Nephron (organoid): ENCODE measurements at regions not wholly inside any gene's neighbourhood (a gene's known extent, or its start where the extent isn't known, plus 50 kb on each side); places are given as distances from the start of the nearest gene placed in this dataset.

Experiments used
- H3K27ac Mint-ChIP-seq, 3 experiments: 2 replicates each; pipeline ENCODE4 v1.8.0; 2020; ENCODE audit warnings: mixed read lengths in 3 of 3, mild to moderate bottlenecking in 2 of 3, moderate library complexity in 1 of 3
- H3K27me3 Mint-ChIP-seq: 2 replicates; pipeline ENCODE4 v1.8.0; 2021; ENCODE audit warnings: low read depth, mild to moderate bottlenecking, moderate library complexity, mixed read lengths
- H3K36me3 Mint-ChIP-seq: 2 replicates; pipeline ENCODE4 v1.8.0; 2020; ENCODE audit warnings: low read depth, mixed read lengths
- H3K4me1 Mint-ChIP-seq: 2 replicates; pipeline ENCODE4 v1.8.0; 2020; ENCODE audit warnings: mixed read lengths
- H3K4me3 Mint-ChIP-seq, 3 experiments: 2 replicates each; pipeline ENCODE4 v1.8.0; 2020; ENCODE audit warnings: mild to moderate bottlenecking in 3 of 3, mixed read lengths in 3 of 3, moderate library complexity in 2 of 3
- H3K9me3 Mint-ChIP-seq: 2 replicates; pipeline ENCODE4 v1.8.0; 2020; ENCODE audit warnings: mixed read lengths
- CTCF ChIP-seq, 3 experiments: fragments of 200-600 bp; sonication (generic); IDR thresholded peaks; one replicate each; pipeline ENCODE4 v1.5.0; 2021; ENCODE audit warnings: antibody characterized with exemption in 3 of 3; ENCODE audit not compliant: unreplicated experiment in 3 of 3

- no peaks in the 10 kb centered on the region for H3K4me1 Mint-ChIP-seq
- no peaks in the 10 kb centered on the region for H3K9me3 Mint-ChIP-seq
- no peak overlapping the region for H3K27ac Mint-ChIP-seq
- H3K36me3 Mint-ChIP-seq, result no peaks in the 10 kb centered on the region
- no peak for TF ChIP-seq CTCF (IDR thresholded peaks at IDR 0.05; ENCODE audit: unreplicated experiment in 3 of 3)
- H3K4me3 Mint-ChIP-seq, result no peak overlapping the region
- no peaks in the 10 kb centered on the region for H3K27me3 Mint-ChIP-seq
Observed at GRCh38 chr6:56343295-56343694, 95.9 kb upstream of the COL21A1 start.

- Mint-ChIP-seq H3K27me3 (no peaks in the 10 kb centered on the region), H3K27ac (no peak overlapping the region), H3K4me1 (no peaks in the 10 kb centered on the region), H3K9me3 (no peaks in the 10 kb centered on the region), H3K4me3 (no peak overlapping the region), H3K36me3 (no peaks in the 10 kb centered on the region)
- no peak for TF ChIP-seq CTCF (IDR thresholded peaks at IDR 0.05; ENCODE audit: unreplicated experiment in 3 of 3)
Observed at GRCh38 chr6:56339524-56339923, 92.1 kb upstream of the COL21A1 start.

DNA sequence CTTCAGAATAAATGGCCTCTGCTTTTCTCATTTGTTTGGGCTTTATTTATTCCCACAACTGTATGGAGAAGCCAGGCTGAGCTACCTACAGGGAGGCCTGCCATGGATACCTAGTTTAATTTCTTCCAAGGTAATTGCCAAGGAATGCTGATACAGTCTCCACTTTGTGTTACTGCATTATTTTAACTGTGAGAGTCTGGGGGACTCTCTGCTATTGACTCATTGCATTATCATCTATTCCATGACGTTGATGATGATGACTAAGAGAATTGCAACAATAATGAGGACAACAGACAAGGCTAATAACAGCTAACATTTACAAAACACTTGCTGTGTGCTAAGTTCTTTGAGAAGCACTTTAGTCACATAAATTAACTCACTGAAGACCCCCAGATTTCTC is 88.3 kb upstream of the COL21A1 start:
- Mint-ChIP-seq H3K27me3 (no peaks in the 10 kb centered on the region), H3K36me3 (no peaks in the 10 kb centered on the region), H3K4me1 (no peaks in the 10 kb centered on the region), H3K4me3 (no peak overlapping the region), H3K9me3 (no peaks in the 10 kb centered on the region), H3K27ac (no peak overlapping the region)
- no peak for TF ChIP-seq CTCF (IDR thresholded peaks at IDR 0.05; ENCODE audit: unreplicated experiment in 3 of 3)

DNA sequence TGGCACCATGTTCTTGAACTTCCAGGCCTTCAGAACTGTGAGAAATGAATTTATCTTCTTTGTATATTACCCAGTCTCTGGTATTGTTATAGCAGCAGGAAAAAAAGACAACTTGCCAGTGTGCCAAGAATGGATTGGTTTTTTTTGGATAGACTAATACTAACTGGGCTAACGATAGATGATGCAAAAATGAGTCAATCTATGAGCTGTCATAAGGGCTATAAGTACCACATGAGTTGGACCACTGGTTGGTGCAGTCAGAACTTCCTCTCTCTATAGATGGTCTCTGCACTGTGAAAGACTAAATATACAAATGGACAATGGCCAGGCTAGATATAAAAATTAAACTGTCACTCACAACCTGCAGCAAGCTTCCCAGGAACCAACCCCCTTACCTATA is 87.6 kb upstream of the COL21A1 start:
- no peak overlapping the region for H3K27ac Mint-ChIP-seq
- no peak overlapping the region for H3K4me3 Mint-ChIP-seq
- H3K36me3 Mint-ChIP-seq, result no peaks in the 10 kb centered on the region
- H3K27me3 Mint-ChIP-seq, result no peaks in the 10 kb centered on the region
- H3K4me1 Mint-ChIP-seq, result no peaks in the 10 kb centered on the region
- H3K9me3 Mint-ChIP-seq, result no peaks in the 10 kb centered on the region
- TF ChIP-seq CTCF (IDR thresholded peaks at IDR 0.05; ENCODE audit: unreplicated experiment in 3 of 3), result no peak

DNA sequence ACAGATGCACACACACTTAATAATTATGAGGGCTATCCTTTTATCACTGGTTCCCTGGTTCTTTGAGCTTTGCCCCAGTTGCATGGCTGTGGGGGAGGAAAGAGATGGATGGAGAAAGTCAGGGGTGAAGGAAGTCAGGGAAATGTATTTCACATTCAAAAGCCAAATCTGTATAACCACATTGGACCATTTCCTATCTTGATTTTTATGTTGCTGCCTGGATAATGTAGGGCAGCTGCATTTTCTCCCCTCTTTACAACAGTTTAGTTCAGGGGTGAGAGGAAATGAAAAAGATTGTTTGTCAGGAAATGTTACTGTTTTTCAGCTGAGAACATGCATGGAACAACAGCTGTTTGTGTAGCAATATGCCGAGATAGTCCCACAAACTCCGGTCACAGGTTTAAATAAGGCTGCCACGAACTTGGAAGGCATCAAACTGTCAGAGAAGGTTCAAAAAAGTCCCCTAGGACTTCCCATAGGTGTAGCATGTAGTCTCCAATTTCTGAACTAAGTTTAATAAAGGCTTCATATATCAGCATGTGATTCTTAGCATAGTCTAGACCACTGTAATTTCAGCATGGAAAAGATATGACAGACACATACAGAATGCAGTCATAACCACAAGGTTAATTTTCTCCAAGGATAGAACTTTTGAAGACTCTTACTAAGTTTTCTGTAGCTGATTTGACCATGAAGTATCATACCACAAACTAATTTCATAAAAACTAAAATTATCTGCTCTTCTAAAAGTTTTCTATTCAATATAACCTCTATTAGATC is 82.1 kb upstream of the COL21A1 start:
- Mint-ChIP-seq H3K4me1 (peaks cover 15% of the 10 kb centered on the region), H3K27ac (peak overlapping the region; percentile 89 to 93 (median 92)), H3K9me3 (no peaks in the 10 kb centered on the region), H3K36me3 (no peaks in the 10 kb centered on the region), H3K27me3 (no peaks in the 10 kb centered on the region), H3K4me3 (no peak overlapping the region)
- TF ChIP-seq CTCF (IDR thresholded peaks at IDR 0.05; ENCODE audit: unreplicated experiment in 3 of 3), result no peak

- H3K4me1 Mint-ChIP-seq, result peaks cover 15% of the 10 kb centered on the region
- H3K27ac Mint-ChIP-seq, result peak overlapping the region; percentile 39 to 93 (median 89)
- H3K36me3 Mint-ChIP-seq, result no peaks in the 10 kb centered on the region
- no peak overlapping the region for H3K4me3 Mint-ChIP-seq
- no peaks in the 10 kb centered on the region for H3K27me3 Mint-ChIP-seq
- no peak for TF ChIP-seq CTCF (IDR thresholded peaks at IDR 0.05; ENCODE audit: unreplicated experiment in 3 of 3)
- no peaks in the 10 kb centered on the region for H3K9me3 Mint-ChIP-seq
Observed at GRCh38 chr6:56328728-56329090, 81.3 kb upstream of the COL21A1 start.
